CD4-positive, alpha-beta memory T cell (primary cell): ENCODE measurements at regions not wholly inside any gene's neighbourhood (a gene's known extent, or its start where the extent isn't known, plus 50 kb on each side); places are given as distances from the start of the nearest gene placed in this dataset.

ENCODE experiments used
- CTCF ChIA-PET: fragments of 350-600 bp; sonication (Branson Sonifier 250); formaldehyde crosslinking; loops from one replicate; lab custom pipeline; 2021; ENCODE audit warnings: inconsistent platforms; ENCODE audit not compliant: partially characterized antibody; lab: Charles Lee
- POLR2A ChIA-PET: fragments of 350-600 bp; sonication (Branson Sonifier 250); formaldehyde crosslinking; loops from one replicate; lab custom pipeline; 2021; ENCODE audit not compliant: partially characterized antibody; lab: Charles Lee
- DNase-seq, 5 donors: peaks; one replicate each; pipeline versions ENCODE4 v3.0.0 to v3.0.0-alpha.2; 2020 to 2022; ENCODE audit warnings: mixed read lengths in 1 of 5
- H3K27ac ChIP-seq: one replicate; pipeline ENCODE4 v1.7.0; 2013; ENCODE audit warnings: low read depth, low read length
- H3K27me3 ChIP-seq: 2 replicates; pipeline ENCODE4 v1.7.0; 2013; ENCODE audit warnings: mild to moderate bottlenecking, low read length, moderate library complexity; ENCODE audit not compliant: insufficient read depth
- H3K36me3 ChIP-seq: 2 replicates; pipeline ENCODE4 v1.7.0; 2013; ENCODE audit warnings: mild to moderate bottlenecking, low read length, moderate library complexity; ENCODE audit not compliant: insufficient read depth
- H3K4me1 ChIP-seq: 2 replicates; pipeline ENCODE4 v1.7.0; 2013; ENCODE audit warnings: mild to moderate bottlenecking, low read length, moderate library complexity; ENCODE audit not compliant: insufficient read depth
- H3K4me3 ChIP-seq, 2 donors: one replicate each; pipeline ENCODE4 v1.7.0; 2013; ENCODE audit warnings: low read length in 2 of 2, mild to moderate bottlenecking in 1 of 2
- H3K9me3 ChIP-seq, 2 donors: one replicate each; pipeline ENCODE4 v1.7.0; 2013; ENCODE audit warnings: low read length in 2 of 2, control low read depth in 1 of 2; ENCODE audit not compliant: control insufficient read depth in 1 of 2
- H3K27ac Mint-ChIP-seq, 7 donors: one replicate each; pipeline ENCODE4 v1.8.0; 2020 to 2021; ENCODE audit warnings: mixed read lengths in 7 of 7, mild to moderate bottlenecking in 6 of 7, inconsistent platforms in 3 of 7, moderate library complexity in 3 of 7
- H3K27me3 Mint-ChIP-seq, 2 donors: one replicate each; pipeline ENCODE4 v1.8.0; 2020 to 2021; ENCODE audit warnings: mixed read lengths in 2 of 2
- H3K36me3 Mint-ChIP-seq, 2 donors: one replicate each; pipeline ENCODE4 v1.8.0; 2020 to 2021; ENCODE audit warnings: mixed read lengths in 2 of 2, inconsistent platforms in 1 of 2, mild to moderate bottlenecking in 1 of 2
- H3K4me1 Mint-ChIP-seq, 4 donors: one replicate each; pipeline ENCODE4 v1.8.0; 2020 to 2021; ENCODE audit warnings: mixed read lengths in 4 of 4, mild to moderate bottlenecking in 1 of 4
- H3K4me3 Mint-ChIP-seq, 8 donors: one replicate each; pipeline ENCODE4 v1.8.0; 2020 to 2021; ENCODE audit warnings: mixed read lengths in 8 of 8, mild to moderate bottlenecking in 7 of 8, moderate library complexity in 6 of 8, inconsistent platforms in 3 of 8
- H3K9me3 Mint-ChIP-seq, 8 donors: one replicate each; pipeline ENCODE4 v1.8.0; 2020 to 2021; ENCODE audit warnings: mixed read lengths in 8 of 8, mild to moderate bottlenecking in 5 of 8, inconsistent platforms in 3 of 8, moderate library complexity in 1 of 8
- intact Hi-C: fragments of 100-400 bp; cut with micrococcal nuclease; formaldehyde crosslinking; loops from one replicate; pipeline ENCODE4 v1.15.1; 2023

DNA sequence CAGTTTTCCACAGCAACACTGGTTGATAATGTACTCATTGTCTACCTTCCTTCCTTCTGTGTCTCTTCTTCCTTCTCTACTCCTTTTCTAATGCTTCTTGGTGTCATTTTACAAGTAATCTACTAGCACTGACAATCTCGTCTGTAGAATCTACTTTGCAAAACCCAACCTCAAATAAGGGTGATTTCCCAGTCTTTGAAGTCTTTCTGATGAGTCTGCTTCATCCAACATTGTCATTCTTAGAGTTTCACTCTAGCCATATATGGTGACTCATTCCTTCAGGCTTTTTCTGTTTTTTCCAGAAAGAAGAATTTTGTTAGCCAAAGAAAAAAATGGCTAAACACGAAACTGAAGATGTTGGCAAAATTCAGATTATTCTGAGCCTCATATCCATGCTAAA is 288.7 kb downstream of the MBD2 start:
- no peaks in the 10 kb centered on the region for H3K9me3 ChIP-seq
- Mint-ChIP-seq H3K36me3 (no peaks in the 10 kb centered on the region), H3K9me3 (peaks cover 0 to 4% (median under 1%) of the 10 kb centered on the region in 8 donors), H3K27ac (no peak overlapping the region), H3K27me3 (peaks cover 0 to 1% of the 10 kb centered on the region in 2 donors), H3K4me1 (no peaks in the 10 kb centered on the region), H3K4me3 (no peak overlapping the region)
- H3K4me3 ChIP-seq: no peak overlapping the region
- H3K4me1 ChIP-seq: no peaks in the 10 kb centered on the region
- no peak overlapping the region for H3K27ac ChIP-seq
- ChIA-PET CTCF (no interaction called here), POLR2A (no interaction called here)
- no peaks in the 10 kb centered on the region for H3K36me3 ChIP-seq
- no peaks in the 10 kb centered on the region for H3K27me3 ChIP-seq
- intact Hi-C loops: no loop called here
- DNase-seq: no peak

DNA sequence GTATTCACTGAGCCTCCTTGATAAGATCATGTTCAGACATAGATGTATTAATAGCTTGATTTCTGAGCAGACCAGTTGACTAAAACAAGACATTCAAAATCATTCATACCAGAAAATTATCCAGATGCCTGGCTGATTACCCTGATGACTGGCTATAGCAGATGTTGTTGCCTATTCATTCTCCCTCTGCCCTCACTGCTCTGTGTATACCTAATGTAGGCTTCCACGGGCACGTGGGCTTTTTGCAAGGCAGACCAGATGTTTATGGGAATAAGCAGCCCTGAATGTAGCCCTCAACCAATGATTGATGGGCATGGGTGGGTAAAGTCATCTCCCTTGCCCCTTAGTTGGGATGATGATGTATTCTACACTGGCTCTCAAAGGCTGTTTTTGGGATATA is 289.1 kb downstream of the MBD2 start:
- H3K27ac Mint-ChIP-seq: no peak overlapping the region
- H3K4me3 Mint-ChIP-seq: no peak overlapping the region
- H3K36me3 Mint-ChIP-seq: no peaks in the 10 kb centered on the region
- H3K4me1 ChIP-seq: no peaks in the 10 kb centered on the region
- peaks cover 0 to 5% (median 1%) of the 10 kb centered on the region in 8 donors for H3K9me3 Mint-ChIP-seq
- CTCF ChIA-PET: no interaction called here
- H3K27ac ChIP-seq: no peak overlapping the region
- no peak for DNase-seq
- H3K4me3 ChIP-seq: no peak overlapping the region
- intact Hi-C loops: no loop called here
- POLR2A ChIA-PET: no interaction called here
- H3K27me3 ChIP-seq: no peaks in the 10 kb centered on the region
- H3K27me3 Mint-ChIP-seq: peaks cover 0 to 1% of the 10 kb centered on the region in 2 donors
- H3K9me3 ChIP-seq: no peaks in the 10 kb centered on the region
- H3K36me3 ChIP-seq: no peaks in the 10 kb centered on the region
- no peaks in the 10 kb centered on the region for H3K4me1 Mint-ChIP-seq

GRCh38 chr18:53920312-53921075 is 304.0 kb downstream of the MBD2 start:
- no peaks in the 10 kb centered on the region for H3K4me1 Mint-ChIP-seq
- H3K9me3 ChIP-seq: no peaks in the 10 kb centered on the region
- ChIA-PET POLR2A (no interaction called here), CTCF (no interaction called here)
- H3K4me1 ChIP-seq: no peaks in the 10 kb centered on the region
- H3K9me3 Mint-ChIP-seq: peaks cover 0 to 9% (median 3%) of the 10 kb centered on the region in 8 donors
- intact Hi-C loops: no loop called here
- no peaks in the 10 kb centered on the region for H3K27me3 ChIP-seq
- no peak overlapping the region for H3K27ac Mint-ChIP-seq
- peaks cover 1 to 7% of the 10 kb centered on the region in 2 donors for H3K27me3 Mint-ChIP-seq
- H3K27ac ChIP-seq: no peak overlapping the region
- no peak overlapping the region for H3K4me3 Mint-ChIP-seq
- H3K4me3 ChIP-seq: no peak overlapping the region
- H3K36me3 ChIP-seq: no peaks in the 10 kb centered on the region
- H3K36me3 Mint-ChIP-seq: no peaks in the 10 kb centered on the region
- no peak for DNase-seq

- H3K4me1 ChIP-seq: no peaks in the 10 kb centered on the region
- no peak overlapping the region for H3K27ac ChIP-seq
- H3K36me3 Mint-ChIP-seq: no peaks in the 10 kb centered on the region
- no peak for DNase-seq
- no peaks in the 10 kb centered on the region for H3K27me3 ChIP-seq
- no peaks in the 10 kb centered on the region for H3K9me3 ChIP-seq
- intact Hi-C loops: no loop called here
- H3K9me3 Mint-ChIP-seq: peaks cover 0 to 9% (median 1%) of the 10 kb centered on the region in 8 donors
- no peaks in the 10 kb centered on the region for H3K4me1 Mint-ChIP-seq
- no peak overlapping the region for H3K4me3 ChIP-seq
- H3K27ac Mint-ChIP-seq: no peak overlapping the region
- H3K36me3 ChIP-seq: no peaks in the 10 kb centered on the region
- H3K4me3 Mint-ChIP-seq: no peak overlapping the region
- POLR2A ChIA-PET: no interaction called here
- peaks cover 1 to 7% of the 10 kb centered on the region in 2 donors for H3K27me3 Mint-ChIP-seq
- CTCF ChIA-PET: interaction anchor here (1.3 kb wide), 1 partner anchor 9 kb away, joined by 3 read pairs; no protein-coding TSS in a partner anchor
Observed at GRCh38 chr18:53918091-53918490, 306.4 kb downstream of the MBD2 start.

- H3K27me3 Mint-ChIP-seq: peaks cover 0 to 2% of the 10 kb centered on the region in 2 donors
- ChIA-PET POLR2A (no interaction called here), CTCF (interaction anchor here (1.4 to 1.7 kb wide), 4 partner anchors 11 to 760 kb away, joined by 3 to 6 read pairs (median 4); no protein-coding TSS in a partner anchor)
- H3K9me3 ChIP-seq: no peaks in the 10 kb centered on the region
- no peak overlapping the region for H3K27ac ChIP-seq
- intact Hi-C loops: loop anchor here (5.0 kb wide), 1 partner anchor 761 kb away; no protein-coding TSS in a partner anchor
- no peak overlapping the region for H3K4me3 ChIP-seq
- no peaks in the 10 kb centered on the region for H3K4me1 ChIP-seq
- no peaks in the 10 kb centered on the region for H3K4me1 Mint-ChIP-seq
- H3K4me3 Mint-ChIP-seq: no peak overlapping the region
- H3K9me3 Mint-ChIP-seq: peaks cover 0 to under 1% (median 0%) of the 10 kb centered on the region in 8 donors
- H3K27me3 ChIP-seq: no peaks in the 10 kb centered on the region
- DNase-seq: no peak
- H3K36me3 Mint-ChIP-seq: no peaks in the 10 kb centered on the region
- H3K36me3 ChIP-seq: no peaks in the 10 kb centered on the region
- H3K27ac Mint-ChIP-seq: no peak overlapping the region
Observed at GRCh38 chr18:53911200-53911599, 313.3 kb downstream of the MBD2 start.

GRCh38 chr18:53909668-53910067 is 314.8 kb downstream of the MBD2 start:
- no peak overlapping the region for H3K27ac ChIP-seq
- intact Hi-C loops: loop anchor here (5.0 kb wide), 1 partner anchor 763 kb away; no protein-coding TSS in a partner anchor
- peak in 1 of 5 donors; percentile 1 for DNase-seq
- Mint-ChIP-seq H3K4me1 (no peaks in the 10 kb centered on the region), H3K9me3 (peaks cover 0 to 8% (median 0%) of the 10 kb centered on the region in 8 donors), H3K36me3 (no peaks in the 10 kb centered on the region), H3K4me3 (no peak overlapping the region), H3K27ac (no peak overlapping the region), H3K27me3 (peaks cover 2 to 6% of the 10 kb centered on the region in 2 donors)
- H3K4me1 ChIP-seq: no peaks in the 10 kb centered on the region
- no peaks in the 10 kb centered on the region for H3K27me3 ChIP-seq
- no peak overlapping the region for H3K4me3 ChIP-seq
- ChIA-PET POLR2A (no interaction called here), CTCF (interaction anchor here (1.7 kb wide), 2 partner anchors 210 to 761 kb away, joined by 4 to 6 read pairs; no protein-coding TSS in a partner anchor)
- H3K36me3 ChIP-seq: no peaks in the 10 kb centered on the region
- no peaks in the 10 kb centered on the region for H3K9me3 ChIP-seq

- Histone ChIP-seq H3K27ac (no peak overlapping the region), H3K9me3 (no peaks in the 10 kb centered on the region), H3K4me1 (no peaks in the 10 kb centered on the region), H3K36me3 (no peaks in the 10 kb centered on the region), H3K27me3 (no peaks in the 10 kb centered on the region), H3K4me3 (no peak overlapping the region)
- H3K9me3 Mint-ChIP-seq: peaks cover 0 to 11% (median 0%) of the 10 kb centered on the region in 8 donors
- intact Hi-C loops: no loop called here
- no peaks in the 10 kb centered on the region for H3K4me1 Mint-ChIP-seq
- CTCF ChIA-PET: interaction anchor here (1.4 kb wide), 1 partner anchor 363 kb away, joined by 4 read pairs; no protein-coding TSS in a partner anchor
- H3K36me3 Mint-ChIP-seq: no peaks in the 10 kb centered on the region
- H3K4me3 Mint-ChIP-seq: no peak overlapping the region
- no peak for DNase-seq
- POLR2A ChIA-PET: no interaction called here
- peaks cover 2 to 6% of the 10 kb centered on the region in 2 donors for H3K27me3 Mint-ChIP-seq
- H3K27ac Mint-ChIP-seq: no peak overlapping the region
Observed at GRCh38 chr18:53907921-53908320, 316.5 kb downstream of the MBD2 start.
